HUES64 (cell line): ENCODE measurements at regions not wholly inside any gene's neighbourhood (a gene's known extent, or its start where the extent isn't known, plus 50 kb on each side); places are given as distances from the start of the nearest gene placed in this dataset.

Experiments used
- H3K27ac ChIP-seq: 2 replicates; pipeline ENCODE4 v1.7.0; 2013; ENCODE audit warnings: low read depth, low read length, inconsistent platforms
- H3K27me3 ChIP-seq: 2 replicates; pipeline ENCODE4 v1.6.1; 2013; ENCODE audit warnings: mild to moderate bottlenecking, low read length; ENCODE audit not compliant: insufficient read depth
- H3K36me3 ChIP-seq: 2 replicates; pipeline ENCODE4 v1.6.1; 2013; ENCODE audit warnings: mild to moderate bottlenecking, low read length; ENCODE audit not compliant: insufficient read depth
- H3K4me1 ChIP-seq: 2 replicates; pipeline ENCODE4 v1.6.1; 2013; ENCODE audit warnings: mild to moderate bottlenecking, low read length, moderate library complexity; ENCODE audit not compliant: insufficient read depth
- H3K4me3 ChIP-seq: 2 replicates; pipeline ENCODE4 v1.5.1; 2013; ENCODE audit warnings: mild to moderate bottlenecking, low read length, moderate library complexity
- H3K9ac ChIP-seq: 2 replicates; pipeline ENCODE4 v1.6.1; 2013; ENCODE audit warnings: mild to moderate bottlenecking, low read depth, low read length
- H3K9me3 ChIP-seq: 2 replicates; pipeline ENCODE4 v1.6.1; 2013; ENCODE audit warnings: low read depth, low read length; ENCODE audit not compliant: insufficient read depth
- WGBS: fragments of 150-250, 120-280 bp; methylation state at CpG from one replicate; pipeline ENCODE4 v1.1.7; 2013; ENCODE audit warnings: missing lambda C conversion rate; 5-methylcytosine and 5-hydroxymethylcytosine counted together

GRCh38 chr2:780581-780980, 103.4 kb upstream of the TMEM18 start:
- H3K27me3 ChIP-seq: no peaks in the 10 kb centered on the region
- H3K4me1 ChIP-seq: peaks cover 11% of the 10 kb centered on the region

GRCh38 chr2:780002-780401, 102.8 kb upstream of the TMEM18 start:
- WGBS: 72% methylated on average over 9 of the region's 9 CpGs
- Histone ChIP-seq H3K27ac (no peak overlapping the region), H3K9ac (no peak overlapping the region), H3K4me3 (no peak overlapping the region), H3K4me1 (peaks cover 17% of the 10 kb centered on the region), H3K9me3 (no peaks in the 10 kb centered on the region), H3K36me3 (no peaks in the 10 kb centered on the region), H3K27me3 (no peaks in the 10 kb centered on the region)

More at GRCh38 chr2:780581-780980, 103.4 kb upstream of the TMEM18 start:
- no peak overlapping the region for H3K4me3 ChIP-seq
- no peak overlapping the region for H3K27ac ChIP-seq
- no peaks in the 10 kb centered on the region for H3K36me3 ChIP-seq
- H3K9me3 ChIP-seq: no peaks in the 10 kb centered on the region
- 95% methylated on average over 8 of the region's 8 CpGs for WGBS
- no peak overlapping the region for H3K9ac ChIP-seq

GRCh38 chr2:778731-779350, 101.6 kb upstream of the TMEM18 start:
- Histone ChIP-seq H3K9ac (no peak overlapping the region), H3K9me3 (no peaks in the 10 kb centered on the region)
- 84% methylated on average over 17 of the region's 17 CpGs for WGBS

GRCh38 chr2:777546-777945, 100.3 kb upstream of the TMEM18 start:
- Histone ChIP-seq H3K4me3 (no peak overlapping the region), H3K4me1 (peaks cover 26% of the 10 kb centered on the region), H3K27me3 (no peaks in the 10 kb centered on the region), H3K36me3 (no peaks in the 10 kb centered on the region), H3K9me3 (no peaks in the 10 kb centered on the region), H3K9ac (no peak overlapping the region), H3K27ac (no peak overlapping the region)
- 94% methylated on average over 8 of the region's 8 CpGs for WGBS

More at GRCh38 chr2:778731-779350, 101.6 kb upstream of the TMEM18 start:
- Histone ChIP-seq H3K27ac (no peak overlapping the region), H3K27me3 (no peaks in the 10 kb centered on the region), H3K4me3 (no peak overlapping the region), H3K4me1 (peaks cover 26% of the 10 kb centered on the region), H3K36me3 (no peaks in the 10 kb centered on the region)

- H3K4me1 ChIP-seq: peaks cover 26% of the 10 kb centered on the region
- H3K27ac ChIP-seq: no peak overlapping the region
- no peaks in the 10 kb centered on the region for H3K36me3 ChIP-seq
- H3K9ac ChIP-seq: no peak overlapping the region
- WGBS: 93% methylated on average over 15 of the region's 15 CpGs
- H3K9me3 ChIP-seq: no peaks in the 10 kb centered on the region
- H3K27me3 ChIP-seq: no peaks in the 10 kb centered on the region
- no peak overlapping the region for H3K4me3 ChIP-seq
These were observed 99.8 kb upstream of the TMEM18 start for GRCh38 chr2:777051-777450.

GRCh38 chr2:776487-776886, 99.3 kb upstream of the TMEM18 start:
- Histone ChIP-seq H3K27ac (no peak overlapping the region), H3K36me3 (no peaks in the 10 kb centered on the region), H3K4me3 (no peak overlapping the region), H3K9me3 (no peaks in the 10 kb centered on the region), H3K27me3 (no peaks in the 10 kb centered on the region), H3K9ac (no peak overlapping the region), H3K4me1 (peaks cover 26% of the 10 kb centered on the region)
- WGBS: 83% methylated on average over 11 of the region's 11 CpGs

GRCh38 chr2:776038-776437, 98.8 kb upstream of the TMEM18 start:
- H3K36me3 ChIP-seq: no peaks in the 10 kb centered on the region
- no peak overlapping the region for H3K9ac ChIP-seq
- H3K9me3 ChIP-seq: no peaks in the 10 kb centered on the region
- H3K27me3 ChIP-seq: no peaks in the 10 kb centered on the region
- peaks cover 26% of the 10 kb centered on the region for H3K4me1 ChIP-seq
- H3K27ac ChIP-seq: no peak overlapping the region
- 54% methylated on average over 4 of the region's 6 CpGs for WGBS
- H3K4me3 ChIP-seq: no peak overlapping the region

- no peaks in the 10 kb centered on the region for H3K27me3 ChIP-seq
- H3K9ac ChIP-seq: peak overlapping the region; percentile 44; the same call in 1 of the 2 replicates
- WGBS: 15% methylated on average over 6 of the region's 7 CpGs
- H3K4me3 ChIP-seq: no peak overlapping the region
- H3K27ac ChIP-seq: peak overlapping the region; percentile 47
- no peaks in the 10 kb centered on the region for H3K9me3 ChIP-seq
- H3K4me1 ChIP-seq: peaks cover 26% of the 10 kb centered on the region
- H3K36me3 ChIP-seq: no peaks in the 10 kb centered on the region
These were observed 97.2 kb upstream of the TMEM18 start for GRCh38 chr2:774436-774835.

- peak overlapping the region; percentile 47; the same call in 1 of the 2 replicates for H3K27ac ChIP-seq
- no peaks in the 10 kb centered on the region for H3K27me3 ChIP-seq
- no peak overlapping the region for H3K4me3 ChIP-seq
- H3K9me3 ChIP-seq: no peaks in the 10 kb centered on the region
- no peaks in the 10 kb centered on the region for H3K36me3 ChIP-seq
- H3K4me1 ChIP-seq: peaks cover 26% of the 10 kb centered on the region
- 77% methylated on average over 10 of the region's 11 CpGs for WGBS
- H3K9ac ChIP-seq: no peak overlapping the region
These were observed 96.3 kb upstream of the TMEM18 start for GRCh38 chr2:773256-774160.

- WGBS: 88% methylated on average over 12 of the region's 12 CpGs
- Histone ChIP-seq H3K27ac (no peak overlapping the region), H3K4me1 (peaks cover 25% of the 10 kb centered on the region), H3K36me3 (no peaks in the 10 kb centered on the region), H3K9ac (no peak overlapping the region), H3K9me3 (no peaks in the 10 kb centered on the region), H3K4me3 (no peak overlapping the region), H3K27me3 (no peaks in the 10 kb centered on the region)
These were observed 94.3 kb upstream of the TMEM18 start for GRCh38 chr2:771538-771937.

- H3K9ac ChIP-seq: no peak overlapping the region
These were observed 93.6 kb upstream of the TMEM18 start for GRCh38 chr2:770776-771175.

More at GRCh38 chr2:770776-771175, 93.6 kb upstream of the TMEM18 start:
- H3K4me1 ChIP-seq: peaks cover 18% of the 10 kb centered on the region
- H3K27me3 ChIP-seq: no peaks in the 10 kb centered on the region
- no peaks in the 10 kb centered on the region for H3K9me3 ChIP-seq
- H3K4me3 ChIP-seq: no peak overlapping the region
- H3K27ac ChIP-seq: no peak overlapping the region
- H3K36me3 ChIP-seq: no peaks in the 10 kb centered on the region
- 98% methylated on average over 2 of the region's 2 CpGs for WGBS
